PFSK-1 (cell line): ENCODE measurements at regions not wholly inside any gene's neighbourhood (a gene's known extent, or its start where the extent isn't known, plus 50 kb on each side); places are given as distances from the start of the nearest gene placed in this dataset.

Source experiments
- FOXP2 ChIP-seq: optimal IDR thresholded peaks from 2 replicates; pipeline ENCODE3; 2011; ENCODE audit warnings: borderline replicate concordance, control low read depth, inconsistent platforms; ENCODE audit not compliant: insufficient read depth; ENCODE audit errors: extremely low read length, extremely low read depth
- POLR2AphosphoS5 ChIP-seq: IDR thresholded peaks from 2 replicates; pipeline ENCODE4 v1.6.1; 2012; ENCODE audit warnings: low read depth, mild to moderate bottlenecking, control low read depth, low read length, moderate library complexity
- SIN3A ChIP-seq: IDR thresholded peaks from 2 replicates; pipeline ENCODE4 v1.6.1; 2012; ENCODE audit warnings: mild to moderate bottlenecking, low read length, moderate library complexity, borderline replicate concordance; ENCODE audit not compliant: insufficient read depth
- TAF1 ChIP-seq: IDR thresholded peaks from 2 replicates; pipeline ENCODE4 v1.6.1; 2012; ENCODE audit warnings: low read length, control low read depth, borderline replicate concordance; ENCODE audit not compliant: insufficient read depth
- TF ChIP-seq, protein P1 (sequence below), 2 experiments: IDR thresholded peaks; 2 replicates each; pipeline versions ENCODE4 v1.6.1 to v1.8.0; 2011 to 2012; ENCODE audit warnings: low read depth in 2 of 2, low read length in 2 of 2, control low read depth in 1 of 2, inconsistent platforms in 1 of 2, mild to moderate bottlenecking in 1 of 2, moderate library complexity in 1 of 2; ENCODE audit not compliant: insufficient read depth in 1 of 2

DNA sequence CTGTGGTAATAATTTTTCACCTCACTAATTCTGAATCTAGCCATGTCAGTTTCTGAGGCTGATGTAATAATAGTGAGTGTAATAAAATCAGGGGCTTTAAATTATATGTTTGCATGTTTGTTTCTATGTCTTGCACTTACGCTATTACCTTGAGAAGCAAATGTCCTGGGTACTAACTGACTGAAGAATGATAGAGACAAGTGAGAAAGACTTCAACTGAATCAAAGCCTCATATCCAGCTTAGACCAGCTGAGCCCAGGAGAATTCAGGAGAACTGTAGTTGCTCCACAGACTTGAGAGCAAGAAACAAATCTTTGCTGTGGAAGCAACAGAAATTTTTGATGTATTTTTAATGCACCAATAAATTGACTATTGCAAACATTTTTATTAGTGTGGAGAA lies 162.8 kb downstream of the MANEA start:
- no peak for TF ChIP-seq TAF1
- TF ChIP-seq POLR2AphosphoS5, result no peak
- TF ChIP-seq, protein P1, sequence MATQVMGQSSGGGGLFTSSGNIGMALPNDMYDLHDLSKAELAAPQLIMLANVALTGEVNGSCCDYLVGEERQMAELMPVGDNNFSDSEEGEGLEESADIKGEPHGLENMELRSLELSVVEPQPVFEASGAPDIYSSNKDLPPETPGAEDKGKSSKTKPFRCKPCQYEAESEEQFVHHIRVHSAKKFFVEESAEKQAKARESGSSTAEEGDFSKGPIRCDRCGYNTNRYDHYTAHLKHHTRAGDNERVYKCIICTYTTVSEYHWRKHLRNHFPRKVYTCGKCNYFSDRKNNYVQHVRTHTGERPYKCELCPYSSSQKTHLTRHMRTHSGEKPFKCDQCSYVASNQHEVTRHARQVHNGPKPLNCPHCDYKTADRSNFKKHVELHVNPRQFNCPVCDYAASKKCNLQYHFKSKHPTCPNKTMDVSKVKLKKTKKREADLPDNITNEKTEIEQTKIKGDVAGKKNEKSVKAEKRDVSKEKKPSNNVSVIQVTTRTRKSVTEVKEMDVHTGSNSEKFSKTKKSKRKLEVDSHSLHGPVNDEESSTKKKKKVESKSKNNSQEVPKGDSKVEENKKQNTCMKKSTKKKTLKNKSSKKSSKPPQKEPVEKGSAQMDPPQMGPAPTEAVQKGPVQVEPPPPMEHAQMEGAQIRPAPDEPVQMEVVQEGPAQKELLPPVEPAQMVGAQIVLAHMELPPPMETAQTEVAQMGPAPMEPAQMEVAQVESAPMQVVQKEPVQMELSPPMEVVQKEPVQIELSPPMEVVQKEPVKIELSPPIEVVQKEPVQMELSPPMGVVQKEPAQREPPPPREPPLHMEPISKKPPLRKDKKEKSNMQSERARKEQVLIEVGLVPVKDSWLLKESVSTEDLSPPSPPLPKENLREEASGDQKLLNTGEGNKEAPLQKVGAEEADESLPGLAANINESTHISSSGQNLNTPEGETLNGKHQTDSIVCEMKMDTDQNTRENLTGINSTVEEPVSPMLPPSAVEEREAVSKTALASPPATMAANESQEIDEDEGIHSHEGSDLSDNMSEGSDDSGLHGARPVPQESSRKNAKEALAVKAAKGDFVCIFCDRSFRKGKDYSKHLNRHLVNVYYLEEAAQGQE (IDR thresholded peaks at IDR 0.05; ENCODE audit: insufficient read depth in 1 of 2, low read depth in 2 of 2, low read length in 2 of 2), result no peak
- TF ChIP-seq SIN3A, result no peak
- TF ChIP-seq FOXP2, result no peak

DNA sequence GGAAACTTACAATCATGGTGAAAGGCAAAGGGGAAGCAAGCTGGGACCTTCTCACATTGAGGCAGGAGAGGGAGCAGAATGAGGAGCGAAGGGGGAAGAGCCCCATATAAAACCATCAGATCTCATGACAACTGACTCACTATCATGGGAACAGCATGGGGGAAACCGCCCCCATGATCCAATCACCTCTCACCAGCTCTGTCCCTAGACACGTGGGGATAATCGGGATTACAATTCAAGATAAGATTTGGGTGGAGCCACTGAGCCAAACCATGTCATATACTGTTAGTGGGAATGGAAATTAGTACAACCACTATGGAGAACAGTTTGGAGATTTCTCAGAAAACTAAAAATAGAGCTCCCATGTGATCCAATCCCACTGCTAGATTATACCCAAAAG lies 163.7 kb downstream of the MANEA start:
- TF ChIP-seq POLR2AphosphoS5, result no peak
- no peak for TF ChIP-seq SIN3A
- TF ChIP-seq, protein P1 (IDR thresholded peaks at IDR 0.05; ENCODE audit: insufficient read depth in 1 of 2, low read depth in 2 of 2, low read length in 2 of 2), result no peak
- TF ChIP-seq TAF1, result no peak
- TF ChIP-seq FOXP2, result no peak

DNA sequence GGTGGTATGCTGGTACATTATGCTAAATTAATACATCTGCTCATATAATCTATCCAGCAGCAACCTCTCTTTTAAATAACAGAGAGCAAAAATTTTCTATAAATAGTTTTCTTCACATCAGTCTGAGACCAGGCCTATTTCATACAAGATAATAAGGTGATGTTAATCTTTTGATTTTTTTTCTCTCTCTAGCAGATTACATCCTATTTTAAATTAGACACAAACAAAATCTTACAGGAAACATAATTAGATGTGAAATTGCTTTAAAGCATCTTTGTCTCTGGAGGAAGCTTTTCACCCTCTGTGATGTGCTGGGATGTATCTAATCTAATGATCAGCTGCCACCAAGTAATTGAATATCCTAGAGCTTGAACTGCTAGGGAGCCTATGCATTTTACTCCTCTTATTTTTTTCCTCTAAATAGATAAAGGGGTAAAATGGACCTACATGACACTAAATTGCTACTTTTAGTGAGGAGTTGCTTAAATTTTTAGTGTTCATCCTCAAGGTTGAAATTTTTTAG lies 165.5 kb downstream of the MANEA start:
- TF ChIP-seq SIN3A, result no peak
- TF ChIP-seq, protein P1 (IDR thresholded peaks at IDR 0.05; ENCODE audit: insufficient read depth in 1 of 2, low read depth in 2 of 2, low read length in 2 of 2), result no peak
- TF ChIP-seq POLR2AphosphoS5, result no peak
- TF ChIP-seq TAF1, result no peak
- TF ChIP-seq FOXP2, result no peak

DNA sequence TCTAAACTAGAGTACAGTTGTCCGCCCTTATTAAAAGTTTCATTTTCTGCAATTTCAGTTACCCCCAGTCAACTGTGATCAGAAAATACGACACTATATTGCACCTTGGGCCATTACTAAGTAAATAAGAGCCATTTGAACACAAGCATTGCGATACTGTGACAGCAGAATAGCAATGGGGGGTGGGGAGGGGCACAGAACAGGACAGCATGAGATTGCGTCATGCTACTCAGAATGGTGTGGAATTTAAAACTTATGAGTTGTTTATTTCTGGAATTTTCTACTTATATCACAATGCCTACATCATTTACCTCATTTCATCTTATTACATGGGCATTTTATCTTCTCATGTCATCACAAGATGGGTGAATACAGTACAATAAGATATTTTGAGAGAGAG lies 166.3 kb downstream of the MANEA start:
- TF ChIP-seq FOXP2, result no peak
- no peak for TF ChIP-seq SIN3A
- no peak for TF ChIP-seq TAF1
- TF ChIP-seq, protein P1 (IDR thresholded peaks at IDR 0.05; ENCODE audit: insufficient read depth in 1 of 2, low read depth in 2 of 2, low read length in 2 of 2), result no peak
- no peak for TF ChIP-seq POLR2AphosphoS5

DNA sequence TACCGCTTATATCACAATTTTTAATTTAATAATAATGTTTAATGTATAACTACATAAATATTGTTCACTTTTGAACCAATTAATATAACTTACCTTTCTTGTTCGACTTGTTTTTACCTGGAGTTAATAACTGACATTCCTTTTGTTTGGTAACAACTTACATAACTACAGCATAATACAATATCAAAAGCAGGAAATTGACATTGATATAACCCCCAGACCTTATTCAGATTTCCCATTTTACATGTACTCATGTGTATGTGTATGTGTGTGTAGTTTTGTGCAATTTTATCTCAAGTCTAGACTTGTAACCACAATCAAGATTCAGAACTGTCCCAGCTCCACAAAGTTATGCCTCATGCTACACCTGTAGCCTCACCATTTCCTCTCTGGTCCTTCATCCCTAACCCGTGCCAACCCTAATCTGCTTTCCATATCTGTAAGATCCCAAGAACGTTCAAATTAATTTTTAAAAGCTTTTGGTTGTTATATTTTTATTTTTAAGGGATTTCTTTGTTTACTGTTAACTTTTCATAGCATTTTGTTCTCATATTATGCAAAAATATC lies 190.6 kb downstream of the MANEA start:
- no peak for TF ChIP-seq TAF1
- TF ChIP-seq SIN3A, result no peak
- TF ChIP-seq FOXP2, result no peak
- TF ChIP-seq POLR2AphosphoS5, result no peak
- TF ChIP-seq, protein P1 (IDR thresholded peaks at IDR 0.05; ENCODE audit: insufficient read depth in 1 of 2, low read depth in 2 of 2, low read length in 2 of 2), result no peak
